ENCODE measurements at regions not wholly inside any gene's neighbourhood (a gene's known extent, or its start where the extent isn't known, plus 50 kb on each side); places are given as distances from the start of the nearest gene placed in this dataset.
"Not testable (repeated sequence)": the region's sequence is repeated elsewhere in the genome, so short reads cannot be mapped to it uniquely, and the experiment has no call there.

GRCh38 chr12:74382983-74383382, 154.7 kb upstream of the ATXN7L3B start:
- TF ChIP-seq CTCF (IDR thresholded peaks at IDR 0.05; ENCODE audit: insufficient read depth, low read length), result no peak
- no peak overlapping the region for H3K4me3 ChIP-seq (ENCODE audit: low read depth, low read length)
- no peak for DNase-seq (ENCODE audit: low read depth)

- no peak for TF ChIP-seq CTCF (IDR thresholded peaks at IDR 0.05; ENCODE audit: insufficient read depth, low read length)
- no peak overlapping the region for H3K4me3 ChIP-seq (ENCODE audit: low read depth, low read length)
- no peak for DNase-seq (ENCODE audit: low read depth)
Observed at GRCh38 chr12:74391283-74391682, 146.4 kb upstream of the ATXN7L3B start.

- DNase-seq (ENCODE audit: low read depth), result no peak
- no peak for TF ChIP-seq CTCF (IDR thresholded peaks at IDR 0.05; ENCODE audit: insufficient read depth, low read length)
Observed at GRCh38 chr12:74393272-74393671, 144.4 kb upstream of the ATXN7L3B start.

GRCh38 chr12:74394647-74395046, 143.0 kb upstream of the ATXN7L3B start:
- no peak for DNase-seq (ENCODE audit: low read depth)
- H3K4me3 ChIP-seq (ENCODE audit: low read depth, low read length), result no peak overlapping the region
- no peak for TF ChIP-seq CTCF (IDR thresholded peaks at IDR 0.05; ENCODE audit: insufficient read depth, low read length)

More at GRCh38 chr12:74393272-74393671, 144.4 kb upstream of the ATXN7L3B start:
- no peak overlapping the region for H3K4me3 ChIP-seq (ENCODE audit: low read depth, low read length)

- no peak overlapping the region for H3K4me3 ChIP-seq (ENCODE audit: low read depth, low read length)
- no peak for TF ChIP-seq CTCF (IDR thresholded peaks at IDR 0.05; ENCODE audit: insufficient read depth, low read length)
- DNase-seq (ENCODE audit: low read depth), result no peak
Observed at GRCh38 chr12:74401035-74401434, 136.6 kb upstream of the ATXN7L3B start.

- H3K4me3 ChIP-seq (ENCODE audit: low read depth, low read length), result no peak overlapping the region
- DNase-seq (ENCODE audit: low read depth), result no peak
- no peak for TF ChIP-seq CTCF (IDR thresholded peaks at IDR 0.05; ENCODE audit: insufficient read depth, low read length)
Observed at GRCh38 chr12:74401966-74402365, 135.7 kb upstream of the ATXN7L3B start.

GRCh38 chr12:74403221-74403470, 134.5 kb upstream of the ATXN7L3B start:
- DNase-seq (ENCODE audit: low read depth); H3K4me3 ChIP-seq (ENCODE audit: low read depth, low read length): not testable (repeated sequence)

Data from fibroblast of the aortic adventitia (primary cell).